PC-9 (cell line): ENCODE measurements at regions not wholly inside any gene's neighbourhood (a gene's known extent, or its start where the extent isn't known, plus 50 kb on each side); places are given as distances from the start of the nearest gene placed in this dataset.

Source experiments
- BruUV-seq: library from RNA; stranded (reverse); fragments of 400-500 nt; replicated peaks from 2 replicates; lab custom pipeline; 2021; lab: Mats Ljungman, UMichigan
- CTCF ChIA-PET: fragments of 300-600 bp; sonication (Branson Sonifier 250); formaldehyde crosslinking; loops from one replicate; lab custom pipeline; 2022; ENCODE audit warnings: antibody characterized with exemption; lab: Charles Lee
- POLR2A ChIA-PET: fragments of 300-600 bp; sonication (Branson Sonifier 250); formaldehyde crosslinking; loops from one replicate; lab custom pipeline; 2022; ENCODE audit warnings: antibody characterized with exemption; ENCODE audit not compliant: unreplicated experiment; lab: Charles Lee
- DNase-seq, 2 experiments: peaks; one replicate each; pipeline versions ENCODE4 v3.0.0 to v3.0.0-alpha.2; 2015 to 2022; ENCODE audit warnings: mixed read lengths in 1 of 2
- H2AFZ ChIP-seq: fragments of 200-600 bp; sonication (generic); 2 replicates; pipeline ENCODE4 v1.8.1; 2017; ENCODE audit warnings: antibody characterized with exemption
- H3F3A ChIP-seq: fragments of 200-600 bp; sonication (generic); 2 replicates; pipeline ENCODE4 v1.8.1; 2017; ENCODE audit warnings: antibody characterized with exemption, mild to moderate bottlenecking, low read depth; ENCODE audit not compliant: insufficient read depth
- H3K27ac ChIP-seq: fragments of 200-600 bp; sonication (generic); 2 replicates; pipeline ENCODE4 v1.6.1; 2016; ENCODE audit warnings: mixed run types
- H3K27me3 ChIP-seq: fragments of 200-600 bp; sonication (generic); 2 replicates; pipeline ENCODE4 v1.6.1; 2016; ENCODE audit warnings: low read depth, mixed run types; ENCODE audit not compliant: insufficient read depth
- H3K36me3 ChIP-seq: fragments of 200-600 bp; sonication (generic); 2 replicates; pipeline ENCODE4 v1.6.1; 2016; ENCODE audit warnings: low read depth, mixed run types
- H3K4me1 ChIP-seq: fragments of 200-600 bp; sonication (generic); replicated peaks from 2 replicates; pipeline ENCODE4 v1.6.1; 2016; ENCODE audit warnings: mixed run types; ENCODE audit not compliant: insufficient read depth
- H3K4me2 ChIP-seq: fragments of 200-600 bp; sonication (generic); 2 replicates; pipeline ENCODE4 v1.6.1; 2017; ENCODE audit warnings: mixed run types
- H3K4me3 ChIP-seq: fragments of 200-600 bp; sonication (generic); 2 replicates; pipeline ENCODE4 v1.6.1; 2016; ENCODE audit warnings: mixed run types
- H3K79me2 ChIP-seq: fragments of 200-600 bp; sonication (generic); 2 replicates; pipeline ENCODE4 v1.6.1; 2017; ENCODE audit warnings: low read depth, mixed run types
- H3K9me2 ChIP-seq: fragments of 200-600 bp; sonication (generic); 2 replicates; pipeline ENCODE4 v1.8.1; 2017; ENCODE audit warnings: mild to moderate bottlenecking; ENCODE audit not compliant: insufficient read depth
- H3K9me3 ChIP-seq: fragments of 200-600 bp; sonication (generic); 2 replicates; pipeline ENCODE4 v1.8.1; 2016; ENCODE audit warnings: low read depth; ENCODE audit not compliant: insufficient read depth
- H4K20me1 ChIP-seq: fragments of 200-600 bp; sonication (generic); 2 replicates; pipeline ENCODE4 v1.8.1; 2017; ENCODE audit not compliant: insufficient read depth
- CTCF ChIP-seq: fragments of 200-600 bp; sonication (generic); conservative IDR thresholded peaks from 2 replicates; pipeline ENCODE4 v1.6.1; 2017; ENCODE audit warnings: mixed run types, antibody characterized with exemption, mild to moderate bottlenecking, moderate library complexity
- EZH2 ChIP-seq: fragments of 200-600 bp; sonication (generic); IDR thresholded peaks from 2 replicates; pipeline ENCODE4 v1.8.0; 2017; ENCODE audit warnings: antibody characterized with exemption, low read depth
- intact Hi-C: fragments of 100-400 bp; cut with micrococcal nuclease; formaldehyde crosslinking; loops from one replicate; pipeline ENCODE4 v1.10.0; 2022; ENCODE audit not compliant: unreplicated experiment

GRCh38 chr5:35485487-35485886 lies 132.2 kb upstream of the SPEF2 start:
- no peak overlapping the region for H3K4me3 ChIP-seq
- no peaks in the 10 kb centered on the region for H3K79me2 ChIP-seq
- no TSS peak for BruUV-seq
- DNase-seq, result no peak
- no peaks in the 10 kb centered on the region for H3F3A ChIP-seq
- POLR2A ChIA-PET, result no interaction called here
- H4K20me1 ChIP-seq, result no peaks in the 10 kb centered on the region
- no peaks in the 10 kb centered on the region for H3K36me3 ChIP-seq
- no peak overlapping the region for H3K27ac ChIP-seq
- no peak for TF ChIP-seq EZH2
- no peak for TF ChIP-seq CTCF
- CTCF ChIA-PET, result no interaction called here
- no peak overlapping the region for H3K4me2 ChIP-seq
- H3K4me1 ChIP-seq, result no peaks in the 10 kb centered on the region
- intact Hi-C loops, result no loop called here
- no peak overlapping the region for H2AFZ ChIP-seq
- no peaks in the 10 kb centered on the region for H3K9me3 ChIP-seq
- H3K9me2 ChIP-seq, result no peaks in the 10 kb centered on the region
- no peaks in the 10 kb centered on the region for H3K27me3 ChIP-seq

DNA sequence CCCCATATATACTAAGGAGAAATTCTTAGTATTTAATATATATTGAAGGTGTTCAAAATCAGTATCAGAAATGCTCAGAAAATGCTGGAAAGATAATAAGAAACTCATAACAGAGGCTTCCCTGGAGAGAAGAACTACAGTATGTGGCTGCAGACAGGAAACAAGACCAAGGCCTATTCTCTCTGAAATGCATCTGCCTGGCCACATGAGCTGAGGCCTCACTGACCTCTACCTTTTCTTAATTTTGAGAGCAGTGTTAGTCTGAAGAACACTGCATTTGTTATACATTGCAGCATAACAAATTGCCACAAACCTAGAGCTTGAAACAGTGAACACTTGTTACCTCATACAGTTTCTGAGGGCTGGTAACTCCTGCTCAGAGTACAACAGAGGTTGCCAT lies 133.4 kb upstream of the SPEF2 start:
- Histone ChIP-seq H3K36me3 (no peaks in the 10 kb centered on the region), H4K20me1 (no peaks in the 10 kb centered on the region), H3K79me2 (no peaks in the 10 kb centered on the region), H3K4me1 (no peaks in the 10 kb centered on the region), H3K9me2 (no peaks in the 10 kb centered on the region), H3K27me3 (no peaks in the 10 kb centered on the region), H3K4me3 (no peak overlapping the region), H3F3A (no peaks in the 10 kb centered on the region), H3K4me2 (no peak overlapping the region), H2AFZ (no peak overlapping the region), H3K9me3 (no peaks in the 10 kb centered on the region), H3K27ac (no peak overlapping the region)
- CTCF ChIA-PET, result no interaction called here
- no peak for TF ChIP-seq CTCF
- no TSS peak for BruUV-seq
- intact Hi-C loops, result no loop called here
- no peak for DNase-seq
- POLR2A ChIA-PET, result no interaction called here

DNA sequence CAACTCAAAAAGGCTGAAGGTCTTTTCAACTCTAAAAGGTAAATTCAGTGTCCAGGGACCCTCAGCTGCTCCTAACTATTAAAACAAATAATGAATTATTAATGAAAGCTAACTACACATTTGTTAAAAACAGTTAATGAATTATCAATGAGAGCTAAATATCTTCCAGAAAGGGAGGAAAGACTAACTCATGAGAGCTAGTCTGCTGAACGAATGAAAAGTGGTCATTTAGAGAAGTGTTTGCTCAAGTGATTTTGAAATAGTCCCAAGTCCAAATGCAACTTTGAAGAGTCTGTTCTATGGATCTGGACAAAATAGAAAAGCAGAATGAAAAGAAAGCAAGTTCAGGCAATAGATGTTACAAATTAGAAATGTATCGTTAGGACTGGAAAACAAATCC lies 133.9 kb upstream of the SPEF2 start:
- intact Hi-C loops, result no loop called here
- no peaks in the 10 kb centered on the region for H4K20me1 ChIP-seq
- POLR2A ChIA-PET, result no interaction called here
- H3K9me2 ChIP-seq, result no peaks in the 10 kb centered on the region
- H3K27me3 ChIP-seq, result no peaks in the 10 kb centered on the region
- no peaks in the 10 kb centered on the region for H3K36me3 ChIP-seq
- H3K9me3 ChIP-seq, result no peaks in the 10 kb centered on the region
- no peak overlapping the region for H3K4me3 ChIP-seq
- no peaks in the 10 kb centered on the region for H3K79me2 ChIP-seq
- no peak overlapping the region for H3K4me2 ChIP-seq
- BruUV-seq, result no TSS peak
- no peak for DNase-seq
- no peak for TF ChIP-seq EZH2
- no peak for TF ChIP-seq CTCF
- no peaks in the 10 kb centered on the region for H3F3A ChIP-seq
- CTCF ChIA-PET, result no interaction called here
- no peak overlapping the region for H3K27ac ChIP-seq
- no peak overlapping the region for H2AFZ ChIP-seq
- H3K4me1 ChIP-seq, result no peaks in the 10 kb centered on the region
